Karpas-422 (cell line): ENCODE measurements at regions not wholly inside any gene's neighbourhood (a gene's known extent, or its start where the extent isn't known, plus 50 kb on each side); places are given as distances from the start of the nearest gene placed in this dataset.
A peak's percentile ranks its signal among the peaks of the same experiment; 100 is the strongest.

Source experiments
- DNase-seq: peaks from one replicate; pipeline ENCODE4 v3.0.0-alpha.2; 2015
- H2AFZ ChIP-seq: fragments of 200-600 bp; sonication (generic); 2 replicates; pipeline ENCODE4 v1.6.1; 2014; ENCODE audit warnings: antibody characterized with exemption, low read length, mixed read lengths
- H3K27ac ChIP-seq: fragments of 200-600 bp; sonication (generic); 2 replicates; pipeline ENCODE4 v1.5.1; 2014; ENCODE audit warnings: mild to moderate bottlenecking, low read length, moderate library complexity
- H3K27me3 ChIP-seq: fragments of 200-600 bp; sonication (generic); 2 replicates; pipeline ENCODE4 v1.6.1; 2014; ENCODE audit warnings: low read length, mixed read lengths
- H3K36me3 ChIP-seq: fragments of 200-600 bp; sonication (generic); 2 replicates; pipeline ENCODE4 v1.6.1; 2014; ENCODE audit warnings: low read length, mixed read lengths; ENCODE audit not compliant: insufficient read depth
- H3K4me1 ChIP-seq: fragments of 200-600 bp; sonication (generic); 2 replicates; pipeline ENCODE4 v1.6.1; 2014; ENCODE audit warnings: mild to moderate bottlenecking, low read length, mixed read lengths
- H3K4me2 ChIP-seq: fragments of 200-600 bp; sonication (generic); 2 replicates; pipeline ENCODE4 v1.6.1; 2014; ENCODE audit warnings: low read length, low read depth, mild to moderate bottlenecking; ENCODE audit not compliant: poor library complexity, severe bottlenecking
- H3K4me3 ChIP-seq: fragments of 200-600 bp; sonication (generic); 2 replicates; pipeline ENCODE4 v1.5.1; 2014; ENCODE audit warnings: mild to moderate bottlenecking, antibody characterized with exemption, low read length, mixed read lengths
- H3K79me2 ChIP-seq: fragments of 200-600 bp; sonication (generic); 2 replicates; pipeline ENCODE4 v1.6.1; 2014; ENCODE audit warnings: mild to moderate bottlenecking, low read length, mixed read lengths
- H3K9ac ChIP-seq: fragments of 200-600 bp; sonication (generic); 2 replicates; pipeline ENCODE4 v1.6.0; 2014; ENCODE audit warnings: low read length
- H3K9me2 ChIP-seq: fragments of 200-600 bp; sonication (generic), shearing (Covaris generic); replicated peaks from 2 replicates; pipeline ENCODE4 v1.6.0; 2014; ENCODE audit warnings: mild to moderate bottlenecking, low read length, moderate library complexity; ENCODE audit not compliant: insufficient read depth
- H3K9me3 ChIP-seq: fragments of 300-700, 200-600 bp; sonication (generic); 2 replicates; pipeline ENCODE4 v1.6.1; 2014; ENCODE audit warnings: low read length, mixed read lengths
- H4K20me1 ChIP-seq: fragments of 200-600 bp; sonication (generic); 2 replicates; pipeline ENCODE4 v1.6.1; 2014; ENCODE audit warnings: mild to moderate bottlenecking, antibody characterized with exemption, low read length, low read depth; ENCODE audit not compliant: insufficient read depth

- Histone ChIP-seq H3K4me2 (no peak overlapping the region), H3K9ac (no peak overlapping the region), H3K79me2 (no peaks in the 10 kb centered on the region)
Observed at GRCh38 chr10:4685491-4685890, 140.5 kb upstream of the AKR1E2 start.

DNA sequence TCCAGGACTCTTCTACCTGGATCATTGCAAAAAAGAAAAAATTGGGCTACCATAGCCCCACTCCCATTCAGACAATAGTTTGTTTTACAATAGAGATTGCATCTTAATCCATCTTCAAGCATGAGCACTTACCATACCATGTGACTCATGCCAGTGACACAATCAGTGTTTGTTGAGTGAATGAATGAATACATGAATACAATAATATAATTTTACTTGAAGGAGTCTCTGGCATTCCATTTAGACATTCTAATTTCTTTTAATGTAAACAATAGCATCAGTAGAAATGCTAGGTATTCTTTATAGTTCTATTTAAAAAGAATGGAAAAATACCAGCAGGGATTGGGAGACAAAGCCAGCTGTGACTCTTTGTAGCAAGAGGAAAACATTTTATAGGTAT, 141.6 kb upstream of the AKR1E2 start:
- H3K9me3 ChIP-seq = no peaks in the 10 kb centered on the region
- H3K9me2 ChIP-seq = no peaks in the 10 kb centered on the region
- H4K20me1 ChIP-seq = no peaks in the 10 kb centered on the region
- peaks cover 4% of the 10 kb centered on the region; the same call in 1 of the 2 replicates for H3K4me1 ChIP-seq
- no peak overlapping the region for H3K9ac ChIP-seq
- H3K4me3 ChIP-seq = no peak overlapping the region
- no peak overlapping the region for H2AFZ ChIP-seq
- no peaks in the 10 kb centered on the region for H3K79me2 ChIP-seq
- H3K27me3 ChIP-seq = no peaks in the 10 kb centered on the region
- H3K36me3 ChIP-seq = no peaks in the 10 kb centered on the region
- DNase-seq = no peak
- H3K4me2 ChIP-seq = no peak overlapping the region
- H3K27ac ChIP-seq = no peak overlapping the region

More at GRCh38 chr10:4685491-4685890, 140.5 kb upstream of the AKR1E2 start:
- no peaks in the 10 kb centered on the region for H4K20me1 ChIP-seq
- no peaks in the 10 kb centered on the region for H3K9me2 ChIP-seq
- no peaks in the 10 kb centered on the region for H3K9me3 ChIP-seq
- H3K4me3 ChIP-seq = no peak overlapping the region
- H3K27me3 ChIP-seq = no peaks in the 10 kb centered on the region
- H3K4me1 ChIP-seq = peaks cover 4% of the 10 kb centered on the region; the same call in 1 of the 2 replicates
- DNase-seq = no peak
- H2AFZ ChIP-seq = no peak overlapping the region
- H3K36me3 ChIP-seq = no peaks in the 10 kb centered on the region
- no peak overlapping the region for H3K27ac ChIP-seq

DNA sequence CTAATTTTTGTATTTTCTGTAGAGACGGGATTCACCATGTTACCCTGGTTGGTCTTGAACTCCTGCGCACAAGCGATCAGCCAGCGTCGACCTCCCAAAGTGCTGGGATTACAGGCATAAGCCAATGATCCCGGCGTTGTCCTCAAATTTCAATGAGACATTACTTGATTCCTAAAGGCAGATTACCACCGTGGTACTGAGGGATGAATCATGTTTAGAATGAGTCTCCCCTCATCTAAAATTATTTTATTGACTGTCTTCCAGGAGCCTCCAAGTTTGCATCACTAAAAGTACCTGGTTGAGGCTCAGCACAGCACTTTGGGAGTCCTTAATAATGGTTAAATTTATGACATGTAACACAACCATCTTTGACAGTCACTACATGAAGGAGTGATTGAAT, 142.2 kb upstream of the AKR1E2 start:
- H3K36me3 ChIP-seq = no peaks in the 10 kb centered on the region
- no peak overlapping the region for H3K9ac ChIP-seq
- no peaks in the 10 kb centered on the region for H3K27me3 ChIP-seq
- H4K20me1 ChIP-seq = no peaks in the 10 kb centered on the region
- no peak overlapping the region for H3K4me2 ChIP-seq
- no peak overlapping the region for H3K27ac ChIP-seq
- no peak overlapping the region for H3K4me3 ChIP-seq
- H2AFZ ChIP-seq = no peak overlapping the region
- H3K79me2 ChIP-seq = no peaks in the 10 kb centered on the region
- H3K9me2 ChIP-seq = no peaks in the 10 kb centered on the region
- H3K4me1 ChIP-seq = peaks cover 4% of the 10 kb centered on the region; the same call in 1 of the 2 replicates
- H3K9me3 ChIP-seq = no peaks in the 10 kb centered on the region
- DNase-seq = no peak

GRCh38 chr10:4683137-4683536, 142.9 kb upstream of the AKR1E2 start:
- no peaks in the 10 kb centered on the region for H4K20me1 ChIP-seq
- H3K4me1 ChIP-seq = peaks cover 4% of the 10 kb centered on the region; the same call in 1 of the 2 replicates
- H3K4me3 ChIP-seq = no peak overlapping the region
- H3K9me3 ChIP-seq = no peaks in the 10 kb centered on the region
- H3K79me2 ChIP-seq = no peaks in the 10 kb centered on the region
- 0 out of 2 replicates have a peak, but pooled peaks cover under 1% of the 10 kb centered on the region for H3K27me3 ChIP-seq
- H3K9ac ChIP-seq = no peak overlapping the region
- no peak overlapping the region for H3K4me2 ChIP-seq
- H3K27ac ChIP-seq = no peak overlapping the region
- no peaks in the 10 kb centered on the region for H3K9me2 ChIP-seq
- no peaks in the 10 kb centered on the region for H3K36me3 ChIP-seq
- H2AFZ ChIP-seq = no peak overlapping the region
- DNase-seq = peak; percentile 44

DNA sequence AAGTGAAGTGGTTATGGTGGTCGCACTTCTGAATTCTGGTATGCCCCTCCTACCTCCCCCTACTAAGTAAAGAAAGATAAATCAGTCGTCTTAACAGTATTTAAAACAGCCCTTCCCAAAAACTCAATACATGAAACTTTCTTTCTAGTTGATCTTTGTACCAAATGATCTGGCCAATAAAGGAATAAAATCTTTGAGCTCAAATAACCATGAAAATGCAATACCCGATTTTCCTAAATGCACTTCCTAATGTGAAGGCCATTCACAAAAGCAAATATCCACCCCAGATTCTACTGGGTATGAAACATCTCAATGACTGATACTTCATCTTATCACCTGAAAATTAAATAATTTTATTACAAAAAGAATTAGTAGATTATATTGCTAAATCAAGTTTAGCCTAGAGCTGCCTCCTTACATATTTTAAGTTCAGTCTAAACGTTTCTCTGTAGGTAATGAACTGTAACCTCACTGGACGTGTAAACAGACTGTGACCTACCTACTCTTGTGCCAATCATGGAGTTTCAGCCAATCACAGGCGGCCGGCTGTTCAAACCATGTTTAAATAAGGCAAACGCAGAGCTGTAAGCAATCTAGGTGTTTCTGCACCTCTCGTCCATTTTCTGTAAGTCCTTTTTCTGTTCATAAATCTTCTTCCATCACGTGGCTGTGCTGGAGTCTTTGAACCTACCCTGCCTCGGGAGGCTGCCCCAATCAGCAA, 146.9 kb upstream of the AKR1E2 start:
- no peak overlapping the region for H2AFZ ChIP-seq
- no peak overlapping the region for H3K4me2 ChIP-seq
- no peak overlapping the region for H3K9ac ChIP-seq
- H3K4me3 ChIP-seq = no peak overlapping the region
- no peaks in the 10 kb centered on the region for H3K79me2 ChIP-seq
- DNase-seq = no peak
- no peaks in the 10 kb centered on the region for H3K9me3 ChIP-seq
- H3K9me2 ChIP-seq = no peaks in the 10 kb centered on the region
- no peaks in the 10 kb centered on the region for H3K36me3 ChIP-seq
- H4K20me1 ChIP-seq = no peaks in the 10 kb centered on the region
- H3K27ac ChIP-seq = no peak overlapping the region
- 0 out of 2 replicates have a peak, but pooled peaks cover 3% of the 10 kb centered on the region for H3K27me3 ChIP-seq
- peaks cover 4% of the 10 kb centered on the region; the same call in 1 of the 2 replicates for H3K4me1 ChIP-seq

DNA sequence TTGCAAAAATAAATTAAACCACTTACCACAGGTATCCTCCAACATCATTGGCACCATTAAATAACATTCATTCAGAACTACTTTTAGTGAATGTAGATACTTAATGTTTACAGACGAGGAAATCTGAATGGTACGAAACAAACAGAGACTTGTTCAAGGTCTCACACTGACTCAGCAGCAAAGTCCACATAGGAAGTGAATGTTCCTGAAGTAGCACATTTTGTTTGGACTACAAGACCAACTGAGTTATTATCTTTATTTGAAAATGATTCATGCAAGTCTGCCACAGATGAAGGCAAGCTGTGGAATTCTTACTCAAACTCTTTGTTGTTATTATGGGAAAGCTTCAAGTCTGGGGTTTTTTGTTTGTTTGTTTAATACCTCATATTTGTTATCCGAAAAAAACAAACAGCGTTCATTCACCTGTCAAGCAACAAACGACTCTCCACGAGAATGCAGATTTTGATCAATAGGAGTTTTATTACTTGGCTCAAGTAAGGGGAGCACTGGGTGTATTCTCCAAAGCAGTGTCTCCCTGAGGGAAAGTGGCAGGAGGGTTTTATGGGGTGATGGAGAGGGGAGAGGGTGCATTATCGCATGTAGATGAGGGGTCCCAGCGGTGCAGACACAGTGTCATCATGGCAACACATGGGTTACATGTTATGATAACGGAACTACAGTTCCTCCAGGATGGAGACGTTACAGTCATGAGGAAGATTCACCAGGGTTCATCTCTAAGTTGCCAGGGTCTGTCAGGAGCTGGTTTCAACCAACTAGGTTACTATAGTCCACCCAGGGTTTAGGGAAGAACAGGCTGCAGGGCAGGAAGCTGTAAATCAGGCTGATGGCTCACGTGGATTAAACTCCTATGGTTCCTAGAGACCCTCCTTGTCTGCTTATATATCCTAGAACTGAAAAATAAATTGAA, 147.7 kb upstream of the AKR1E2 start:
- Histone ChIP-seq H3K27me3 (0 out of 2 replicates have a peak, but pooled peaks cover 3% of the 10 kb centered on the region), H2AFZ (no peak overlapping the region), H3K27ac (no peak overlapping the region), H3K4me3 (no peak overlapping the region), H3K9ac (no peak overlapping the region), H3K36me3 (no peaks in the 10 kb centered on the region), H3K9me3 (no peaks in the 10 kb centered on the region), H3K79me2 (no peaks in the 10 kb centered on the region), H4K20me1 (no peaks in the 10 kb centered on the region), H3K4me2 (no peak overlapping the region), H3K4me1 (peaks cover 4% of the 10 kb centered on the region; the same call in 1 of the 2 replicates), H3K9me2 (no peaks in the 10 kb centered on the region)
- no peak for DNase-seq

DNA sequence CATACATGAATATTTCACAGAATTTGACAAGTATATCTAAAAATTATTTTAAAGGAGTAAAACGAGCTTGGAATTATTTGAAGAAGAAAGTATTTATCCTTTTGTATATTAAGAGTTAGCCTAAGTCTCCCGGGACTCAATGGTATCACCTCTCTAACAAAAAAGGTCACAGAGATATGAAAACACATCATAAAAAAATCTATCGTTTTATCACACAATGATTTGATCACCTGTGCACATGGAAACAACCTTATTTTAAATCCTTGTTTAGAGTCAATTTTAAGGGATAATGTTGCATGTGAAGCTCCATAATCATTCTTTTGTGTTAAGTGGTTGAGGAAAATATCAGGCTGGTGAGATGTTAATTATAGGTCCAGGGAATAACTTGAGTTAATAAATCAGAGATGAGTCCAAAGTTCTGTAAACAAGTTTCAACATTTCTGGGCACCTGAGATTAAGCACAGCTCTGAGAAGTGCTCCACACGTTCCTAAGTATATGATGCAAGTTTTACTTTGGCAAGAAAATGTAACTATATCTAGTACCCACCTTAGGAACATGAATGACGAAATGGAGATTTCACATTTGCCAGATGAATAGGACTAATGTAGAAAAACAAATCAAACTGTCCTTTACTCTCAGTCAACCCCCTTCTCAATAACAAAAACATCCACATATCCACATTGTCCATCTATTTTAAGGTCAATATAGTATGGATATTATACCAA, 148.5 kb upstream of the AKR1E2 start:
- Histone ChIP-seq H3K27me3 (0 out of 2 replicates have a peak, but pooled peaks cover 3% of the 10 kb centered on the region), H3K9me2 (no peaks in the 10 kb centered on the region), H3K4me3 (no peak overlapping the region), H3K36me3 (no peaks in the 10 kb centered on the region), H3K9me3 (no peaks in the 10 kb centered on the region), H3K4me1 (no peaks in the 10 kb centered on the region), H3K4me2 (no peak overlapping the region), H3K9ac (no peak overlapping the region), H3K27ac (no peak overlapping the region), H2AFZ (no peak overlapping the region), H3K79me2 (no peaks in the 10 kb centered on the region), H4K20me1 (no peaks in the 10 kb centered on the region)
- no peak for DNase-seq
